ENCODE measurements at regions not wholly inside any gene's neighbourhood (a gene's known extent, or its start where the extent isn't known, plus 50 kb on each side); places are given as distances from the start of the nearest gene placed in this dataset.
"Not testable (repeated sequence)": the region's sequence is repeated elsewhere in the genome, so short reads cannot be mapped to it uniquely, and the experiment has no call there.

DNA sequence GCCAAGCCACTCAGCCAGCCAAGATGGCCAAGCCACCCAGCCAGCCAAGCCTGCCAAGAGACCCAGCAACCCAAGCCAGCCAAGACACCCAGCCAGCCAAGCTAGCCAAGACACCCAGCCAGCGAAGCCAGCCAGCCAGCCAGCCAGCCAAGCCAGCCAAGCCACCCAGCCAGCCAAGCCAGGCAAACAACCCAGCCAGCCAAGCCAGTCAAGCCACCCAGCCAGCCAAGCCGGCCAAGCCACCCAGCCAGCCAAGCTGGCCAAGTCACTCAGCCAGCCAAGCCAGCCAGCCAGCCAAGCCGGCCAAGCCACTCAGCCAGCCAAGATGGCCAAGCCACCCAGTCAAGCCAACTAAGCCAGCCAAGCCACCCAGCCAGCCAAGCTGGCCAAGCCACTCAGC is 337.5 kb upstream of the PLGLB2 start:
- DNase-seq (ENCODE audit: low read depth), result not testable (repeated sequence)

- DNase-seq (ENCODE audit: low read depth), result not testable (repeated sequence)
These were observed 335.7 kb upstream of the PLGLB2 start for GRCh38 chr2:87412036-87412820.

DNA sequence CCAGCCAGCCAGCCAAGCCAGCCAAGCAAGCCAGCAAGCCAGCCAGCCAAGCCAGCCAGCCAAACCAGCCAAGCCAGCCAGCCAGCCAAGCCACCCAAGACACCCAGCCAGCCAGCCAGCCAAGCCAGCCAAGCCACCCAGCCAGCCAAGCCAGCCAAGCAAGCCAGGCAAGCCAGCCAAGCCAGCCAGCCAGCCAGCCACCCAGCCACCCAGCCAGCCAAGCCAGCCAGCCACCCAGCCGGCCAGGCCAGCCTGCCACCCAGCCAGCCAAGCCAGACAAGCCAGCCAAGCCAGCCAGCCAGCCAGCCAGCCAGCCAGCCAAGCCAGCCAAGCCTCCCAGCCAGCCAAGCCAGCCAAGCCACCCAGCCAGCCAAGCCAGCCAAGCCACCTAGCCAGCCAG is 333.6 kb upstream of the PLGLB2 start:
- not testable (repeated sequence) for DNase-seq (ENCODE audit: low read depth)

GRCh38 chr2:87414795-87415570 is 332.9 kb upstream of the PLGLB2 start:
- DNase-seq (ENCODE audit: low read depth), result not testable (repeated sequence)

DNA sequence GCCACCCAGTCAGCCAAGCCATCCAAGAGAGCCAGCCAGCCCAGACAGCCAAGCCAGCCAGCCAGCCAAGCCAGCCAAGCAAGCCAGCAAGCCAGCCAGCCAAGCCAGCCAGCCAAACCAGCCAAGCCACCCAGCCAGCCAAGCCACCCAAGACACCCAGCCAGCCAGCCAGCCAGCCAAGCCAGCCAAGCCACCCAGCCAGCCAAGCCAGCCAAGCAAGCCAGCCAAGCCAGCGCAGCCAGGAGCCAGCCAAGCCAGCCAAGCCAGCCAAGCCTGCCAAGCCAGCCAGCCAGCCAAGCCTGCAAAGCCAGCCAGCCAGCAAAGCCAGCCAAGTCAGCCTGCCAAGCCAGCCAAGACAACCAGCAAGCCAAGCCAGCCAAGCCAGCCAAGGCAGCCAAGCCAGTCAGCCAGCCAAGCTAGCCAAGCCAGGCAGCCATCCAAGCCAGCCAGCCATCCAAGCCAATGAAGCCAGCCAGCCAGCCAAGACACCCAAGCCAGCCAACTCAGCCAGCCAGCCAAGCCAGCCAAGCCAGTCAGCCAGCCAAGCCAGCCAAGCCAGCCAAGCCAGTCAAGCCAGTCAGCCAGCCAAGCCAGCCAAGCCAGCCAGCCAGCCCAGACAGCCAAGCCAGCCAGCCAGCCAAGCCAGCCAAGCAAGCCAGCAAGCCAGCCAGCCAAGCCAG is 332.2 kb upstream of the PLGLB2 start:
- not testable (repeated sequence) for DNase-seq (ENCODE audit: low read depth)

GRCh38 chr2:87416266-87416592 is 331.7 kb upstream of the PLGLB2 start:
- not testable (repeated sequence) for DNase-seq (ENCODE audit: low read depth)

- DNase-seq (ENCODE audit: low read depth), result not testable (repeated sequence)
These were observed 330.7 kb upstream of the PLGLB2 start for GRCh38 chr2:87417147-87417546.

DNA sequence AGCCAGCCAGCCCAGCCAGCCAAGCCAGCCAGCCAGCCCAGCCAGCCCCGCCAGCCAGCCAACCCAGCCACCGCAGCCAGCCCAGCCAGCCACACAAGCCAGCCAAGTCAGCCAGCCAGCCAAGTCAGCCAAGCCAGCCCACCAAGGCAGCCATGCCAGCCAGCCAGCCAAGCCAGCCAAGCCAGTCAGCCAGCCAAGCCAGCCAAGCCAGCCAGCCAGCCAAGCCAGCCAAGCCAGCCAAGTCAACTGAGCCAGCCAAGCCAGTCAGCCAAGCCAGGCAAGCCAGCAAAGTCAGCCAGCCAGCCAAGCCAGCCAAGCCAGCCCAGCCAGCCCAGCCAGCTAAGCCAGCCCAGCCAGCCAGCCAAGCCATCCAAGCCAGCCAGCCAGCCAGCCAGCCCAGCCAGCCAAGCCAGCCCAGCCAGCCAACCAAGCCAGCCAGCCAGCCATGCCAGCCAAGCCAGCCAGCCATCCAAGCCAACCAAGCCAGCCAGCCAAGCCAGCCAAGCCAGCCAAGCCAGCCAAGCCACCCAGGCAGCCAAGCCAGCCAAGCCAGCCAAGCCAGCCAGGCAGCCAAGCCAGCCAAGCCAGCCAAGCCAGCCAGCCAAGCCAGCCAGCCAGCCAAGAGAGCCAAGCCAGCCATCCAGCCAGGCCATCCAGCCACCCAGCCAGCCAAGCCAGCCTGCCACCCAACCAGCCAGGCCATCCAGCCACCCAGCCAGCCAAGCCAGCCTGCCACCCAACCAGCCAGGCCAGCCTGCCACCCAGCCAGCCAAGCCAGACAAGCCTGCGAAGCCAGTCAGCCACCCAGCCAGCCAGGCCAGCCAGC is 329.9 kb upstream of the PLGLB2 start:
- not testable (repeated sequence) for DNase-seq (ENCODE audit: low read depth)

- not testable (repeated sequence) for DNase-seq (ENCODE audit: low read depth)
These were observed 328.8 kb upstream of the PLGLB2 start for GRCh38 chr2:87418823-87419822.

- DNase-seq (ENCODE audit: low read depth), result not testable (repeated sequence)
These were observed 327.9 kb upstream of the PLGLB2 start for GRCh38 chr2:87419980-87420379.

- not testable (repeated sequence) for DNase-seq (ENCODE audit: low read depth)
These were observed 326.9 kb upstream of the PLGLB2 start for GRCh38 chr2:87420954-87421353.

DNA sequence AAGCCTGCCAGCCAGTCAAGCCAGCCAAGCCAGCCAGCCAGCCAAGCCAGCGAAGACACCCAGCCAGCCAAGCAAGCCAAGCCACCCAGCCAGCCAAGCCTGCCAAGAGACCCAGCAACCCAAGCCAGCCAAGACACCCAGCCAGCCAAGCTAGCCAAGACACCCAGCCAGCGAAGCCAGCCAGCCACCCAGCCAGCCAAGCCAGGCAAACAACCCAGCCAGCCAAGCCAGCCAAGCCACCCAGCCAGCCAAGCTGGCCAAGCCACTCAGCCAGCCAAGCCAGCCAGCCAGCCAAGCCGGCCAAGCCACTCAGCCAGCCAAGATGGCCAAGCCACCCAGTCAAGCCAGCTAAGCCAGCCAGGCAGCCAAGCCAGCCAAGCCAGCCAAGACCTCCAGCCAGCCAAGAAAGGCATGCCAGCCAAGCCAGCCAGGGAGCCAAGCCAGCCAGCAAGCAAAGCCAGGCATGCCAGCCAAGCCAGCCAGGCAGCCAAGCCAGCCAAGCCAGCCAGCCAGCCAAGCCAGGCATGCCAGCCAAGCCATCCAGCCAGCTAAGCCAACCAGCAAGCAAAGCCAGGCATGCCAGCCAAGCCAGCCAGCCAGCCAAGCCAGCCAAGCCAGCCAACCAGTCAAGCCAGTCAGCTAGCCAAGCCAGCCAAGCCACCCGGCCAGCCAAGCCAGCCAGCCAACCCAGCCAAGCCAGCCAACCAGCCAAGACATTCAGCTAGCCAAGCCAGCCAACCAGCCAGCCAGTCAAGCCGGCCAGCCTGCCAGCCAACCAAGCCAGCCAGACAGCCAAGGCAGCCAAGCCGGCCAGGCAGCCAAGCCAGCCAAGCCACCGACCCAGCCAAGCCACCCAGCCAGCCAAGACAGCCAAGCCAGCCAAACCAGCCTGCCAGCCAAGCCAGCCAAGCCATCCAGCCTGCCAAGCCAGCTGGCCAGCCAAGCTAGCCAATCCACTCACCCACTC is 323.8 kb upstream of the PLGLB2 start:
- DNase-seq (ENCODE audit: low read depth), result not testable (repeated sequence)

- DNase-seq (ENCODE audit: low read depth), result not testable (repeated sequence)
These were observed 323.1 kb upstream of the PLGLB2 start for GRCh38 chr2:87424763-87425154.

DNA sequence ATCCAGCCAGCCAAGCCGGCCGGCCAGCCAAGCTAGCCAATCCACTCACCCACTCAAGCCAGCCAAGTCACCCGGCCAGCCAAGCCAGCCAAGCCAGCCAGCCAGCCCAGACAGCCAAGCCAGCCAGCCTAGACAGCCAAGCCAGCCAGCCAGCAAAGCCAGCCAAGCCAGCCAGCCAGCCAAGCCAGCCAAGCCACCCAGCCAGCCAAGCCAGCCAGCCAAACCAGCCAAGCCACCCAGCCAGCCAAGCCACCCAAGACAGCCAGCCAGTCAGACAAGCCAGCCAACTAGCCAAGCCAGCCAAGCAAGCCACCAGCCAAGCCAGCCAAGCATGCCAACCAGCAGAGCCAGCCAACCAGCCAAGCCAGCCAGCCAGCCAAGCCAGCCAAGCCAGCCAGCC is 322.7 kb upstream of the PLGLB2 start:
- not testable (repeated sequence) for DNase-seq (ENCODE audit: low read depth)

DNA sequence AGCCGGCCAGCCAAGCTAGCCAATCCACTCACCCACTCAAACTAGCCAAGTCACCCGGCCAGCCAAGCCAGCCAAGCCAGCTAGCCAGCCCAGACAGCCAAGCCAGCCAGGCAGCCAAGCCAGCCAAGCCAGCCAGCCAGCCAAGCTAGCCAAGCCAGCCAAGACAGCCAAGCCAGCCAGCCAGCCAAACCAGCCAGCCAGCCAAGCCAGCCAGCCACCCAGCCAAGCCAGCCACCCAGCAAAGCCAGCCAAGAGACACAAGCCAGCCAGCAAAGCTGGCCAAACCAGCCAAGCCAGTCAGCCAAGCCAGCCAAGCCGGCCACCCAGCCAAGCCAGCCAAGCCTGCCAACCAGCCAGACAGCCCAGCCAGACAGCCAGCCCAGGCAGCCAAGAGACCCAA is 322.2 kb upstream of the PLGLB2 start:
- DNase-seq (ENCODE audit: low read depth), result not testable (repeated sequence)

DNA sequence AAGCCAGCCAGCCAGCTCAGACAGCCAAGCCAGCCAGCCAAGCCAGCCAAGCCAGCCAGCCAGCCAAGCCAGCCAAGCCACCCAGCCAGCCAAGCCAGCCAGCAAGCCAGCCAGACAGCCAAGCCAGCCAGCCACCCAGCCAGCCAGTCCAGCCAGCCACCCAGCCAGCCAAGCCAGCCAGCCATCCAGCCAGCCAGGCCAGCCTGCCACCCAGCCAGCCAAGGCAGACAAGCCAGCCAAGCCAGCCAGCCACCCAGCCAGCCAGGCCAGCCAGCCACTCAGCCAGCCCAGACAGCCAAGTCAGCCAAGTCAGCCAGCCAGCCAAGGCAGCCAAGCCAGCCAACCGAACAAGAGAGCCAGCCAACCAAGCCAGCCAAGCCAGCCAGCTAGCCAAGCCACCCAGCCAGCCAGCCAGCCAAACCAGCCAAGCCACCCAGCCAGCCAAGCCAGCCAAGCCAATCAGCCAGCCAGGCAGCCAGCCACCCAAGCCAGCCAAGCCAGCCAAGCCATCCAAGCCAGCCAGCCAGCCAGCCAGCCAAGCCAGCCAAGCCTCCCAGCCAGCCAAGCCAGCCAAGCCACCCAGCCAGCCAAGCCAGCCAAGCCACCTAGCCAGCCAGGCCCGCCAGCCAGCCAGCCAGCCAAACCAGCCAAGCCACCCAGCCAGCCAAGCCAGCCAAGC is 319.3 kb upstream of the PLGLB2 start:
- not testable (repeated sequence) for DNase-seq (ENCODE audit: low read depth)

DNA sequence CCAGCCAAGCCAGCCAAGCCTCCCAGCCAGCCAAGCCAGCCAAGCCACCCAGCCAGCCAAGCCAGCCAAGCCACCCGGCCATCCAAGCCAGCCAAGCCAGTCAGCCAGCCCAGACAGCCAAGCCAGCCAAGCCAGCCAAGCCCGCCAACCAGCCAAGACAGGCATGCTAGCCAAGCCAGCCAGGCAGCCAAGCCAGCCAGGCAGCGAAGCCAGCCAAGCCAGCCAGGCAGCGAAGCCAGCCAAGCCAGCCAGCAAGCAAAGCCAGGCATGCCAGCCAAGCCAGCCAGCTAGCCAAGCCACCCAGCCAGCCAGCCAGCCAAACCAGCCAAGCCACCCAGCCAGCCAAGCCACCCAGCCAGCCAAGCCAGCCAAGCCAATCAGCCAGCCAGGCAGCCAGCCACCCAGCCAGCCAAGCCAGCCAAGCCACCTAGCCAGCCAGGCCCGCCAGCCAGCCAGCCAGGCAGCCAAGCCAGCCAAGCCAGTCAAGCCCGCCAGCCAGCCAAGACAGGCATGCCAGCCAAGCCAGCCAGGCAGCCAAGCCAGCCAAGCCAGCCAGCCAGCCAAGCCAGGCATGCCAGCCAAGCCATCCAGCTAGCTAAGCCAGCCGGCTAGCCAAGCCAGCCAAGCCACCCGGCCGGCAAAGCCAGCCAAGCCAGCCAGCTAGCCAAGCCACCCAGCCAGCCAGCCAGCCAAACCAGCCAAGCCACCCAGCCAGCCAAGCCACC is 318.5 kb upstream of the PLGLB2 start:
- not testable (repeated sequence) for DNase-seq (ENCODE audit: low read depth)

- DNase-seq (ENCODE audit: low read depth), result not testable (repeated sequence)
These were observed 318.0 kb upstream of the PLGLB2 start for GRCh38 chr2:87429931-87430275.

All from RPMI7951 (cell line).